Amygdala (tissue), 56 donors: ENCODE measurements at regions not wholly inside any gene's neighbourhood (a gene's known extent, or its start where the extent isn't known, plus 50 kb on each side); places are given as distances from the start of the nearest gene placed in this dataset.

Source experiments
- DNase-seq, 56 donors: peaks; one replicate each; lab custom pipeline; 2025; lab: John Stamatoyannopoulos, UW

- no peak for DNase-seq
These were observed 57.6 kb upstream of the ARGLU1 start for GRCh38 chr13:106625578-106625977.

- no peak for DNase-seq
These were observed 56.0 kb upstream of the ARGLU1 start for GRCh38 chr13:106623799-106624460.

GRCh38 chr13:106621833-106622232 is 53.9 kb upstream of the ARGLU1 start:
- DNase-seq, result no peak

GRCh38 chr13:106619688-106620555 is 52.0 kb upstream of the ARGLU1 start:
- DNase-seq, result peak in 19 of 56 donors; percentile 2 to 43 (median 20)
